Gastrocnemius medialis (tissue), 4 donors: ENCODE measurements at regions not wholly inside any gene's neighbourhood (a gene's known extent, or its start where the extent isn't known, plus 50 kb on each side); places are given as distances from the start of the nearest gene placed in this dataset.

Source experiments
- ATAC-seq, 2 donors: fragments of 150-250 bp; one replicate each; pipeline ENCODE4 v1.9.1; 2016
- DNase-seq, 2 donors: peaks; one replicate each; pipeline ENCODE4 v3.0.0-alpha.2; 2019
- H3K27ac ChIP-seq, 4 donors: fragments of 200-600 bp; sonication (generic); 1 replicate in 1 of 4; 2 replicates in 3 of 4; pipeline ENCODE4 v1.5.1; 2016 to 2018; ENCODE audit warnings: mild to moderate bottlenecking in 2 of 4, moderate library complexity in 1 of 4
- H3K27me3 ChIP-seq, 3 donors: fragments of 200-600 bp; sonication (generic) in 2 of 3; 1 replicate in 1 of 3; 2 replicates in 2 of 3; pipeline versions ENCODE4 v1.5.1 to v1.6.0; 2016 to 2019; ENCODE audit warnings: mild to moderate bottlenecking in 1 of 3, moderate library complexity in 1 of 3
- H3K36me3 ChIP-seq, 2 donors: fragments of 200-600 bp; sonication (generic) in 1 of 2; one replicate each; pipeline ENCODE4 v1.5.1; 2017 to 2018
- H3K4me1 ChIP-seq, 2 donors: fragments of 200-600 bp; sonication (generic) in 1 of 2; one replicate each; pipeline ENCODE4 v1.5.1; 2016 to 2017; ENCODE audit warnings: mild to moderate bottlenecking in 2 of 2
- H3K4me3 ChIP-seq, 4 donors: fragments of 200-600 bp; sonication (generic) in 3 of 4; 1 replicate in 1 of 4; 2 replicates in 3 of 4; pipeline ENCODE4 v1.5.1; 2016 to 2019; ENCODE audit warnings: mild to moderate bottlenecking in 2 of 4
- H3K9me3 ChIP-seq, 3 donors: fragments of 200-600 bp; sonication (generic) in 2 of 3; 1 replicate in 1 of 3; 2 replicates in 2 of 3; pipeline ENCODE4 v1.5.1; 2016 to 2019
- POLR2A ChIP-seq, 2 donors: fragments of 450-650 bp; IDR thresholded peaks; one replicate each; pipeline ENCODE4 v1.6.1; 2017; ENCODE audit warnings: antibody characterized with exemption in 2 of 2, mild to moderate bottlenecking in 2 of 2, moderate library complexity in 2 of 2
- in situ Hi-C, 4 donors: fragments of 200-750 bp; cut with MboI; loops; one replicate each; pipeline versions ENCODE4 v1.15.0 to v1.8.0; 2017; ENCODE audit warnings: low sequenced_read_pairs in 4 of 4
- intact Hi-C: fragments of 100-400 bp; cut with DNase I; formaldehyde crosslinking; loops from one replicate; pipeline ENCODE4 v1.15.1; 2023; ENCODE audit warnings: low total_unique reads
- TF ChIP-seq, protein P1 (sequence below), 5 experiments: fragments of 450-650 bp in 3 of 5; fragments of 200-600 bp in 2 of 5; sonication (generic) in 2 of 5; IDR thresholded peaks in 4 of 5; conservative IDR thresholded peaks in 1 of 5; 1 replicate in 4 of 5; 2 replicates in 1 of 5; pipeline ENCODE4 v1.5.1; 2016 to 2019; ENCODE audit warnings: antibody characterized with exemption in 5 of 5, mild to moderate bottlenecking in 3 of 5, moderate library complexity in 3 of 5

DNA sequence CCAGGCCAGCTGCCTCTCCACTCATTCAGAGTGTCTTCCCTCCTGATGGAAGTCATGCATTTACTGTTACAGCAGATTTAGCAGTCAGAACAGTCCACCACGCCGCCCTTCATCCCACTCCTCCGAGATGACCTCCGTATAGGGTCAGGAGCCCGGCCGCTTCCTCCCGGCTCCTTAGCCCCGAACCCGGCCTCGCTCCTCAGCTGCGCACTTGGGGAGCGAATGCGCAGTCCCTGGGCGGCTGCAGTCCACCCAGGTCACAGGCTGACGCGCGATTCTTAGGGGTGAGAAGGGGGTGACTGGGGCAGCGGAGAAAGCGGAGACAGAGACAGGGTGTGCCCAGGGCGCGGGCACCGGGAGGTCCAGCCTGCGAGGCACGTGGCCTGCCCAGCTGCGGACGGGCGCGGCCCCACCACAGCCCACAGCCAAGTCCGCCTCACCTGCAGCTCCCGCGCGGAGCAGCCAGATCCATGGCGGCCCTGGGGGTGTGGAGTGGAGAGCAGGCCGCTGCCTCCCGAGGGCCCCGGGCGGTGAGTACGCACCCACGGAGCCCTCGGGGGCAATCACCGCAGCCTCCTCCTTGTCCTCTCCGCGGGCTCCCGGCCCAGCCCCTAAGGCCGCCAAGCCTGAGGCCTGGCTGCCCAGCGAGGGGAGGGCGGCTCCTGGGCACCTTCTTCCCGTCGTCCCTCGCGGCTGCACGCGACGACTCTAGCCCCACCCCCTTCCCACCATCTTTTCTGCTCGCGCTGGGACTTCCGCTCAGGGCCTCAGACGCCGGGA lies 286.6 kb downstream of the BRD1 start:
- Histone ChIP-seq H3K4me3 (no peak overlapping the region), H3K27me3 (no peaks in the 10 kb centered on the region), H3K27ac (no peak overlapping the region), H3K36me3 (no peaks in the 10 kb centered on the region), H3K9me3 (no peaks in the 10 kb centered on the region), H3K4me1 (no peaks in the 10 kb centered on the region)
- intact Hi-C loops (no loop called here), in situ Hi-C loops (no loop called here)
- DNase-seq (no peak), ATAC-seq (no peak)
- TF ChIP-seq, protein P1, sequence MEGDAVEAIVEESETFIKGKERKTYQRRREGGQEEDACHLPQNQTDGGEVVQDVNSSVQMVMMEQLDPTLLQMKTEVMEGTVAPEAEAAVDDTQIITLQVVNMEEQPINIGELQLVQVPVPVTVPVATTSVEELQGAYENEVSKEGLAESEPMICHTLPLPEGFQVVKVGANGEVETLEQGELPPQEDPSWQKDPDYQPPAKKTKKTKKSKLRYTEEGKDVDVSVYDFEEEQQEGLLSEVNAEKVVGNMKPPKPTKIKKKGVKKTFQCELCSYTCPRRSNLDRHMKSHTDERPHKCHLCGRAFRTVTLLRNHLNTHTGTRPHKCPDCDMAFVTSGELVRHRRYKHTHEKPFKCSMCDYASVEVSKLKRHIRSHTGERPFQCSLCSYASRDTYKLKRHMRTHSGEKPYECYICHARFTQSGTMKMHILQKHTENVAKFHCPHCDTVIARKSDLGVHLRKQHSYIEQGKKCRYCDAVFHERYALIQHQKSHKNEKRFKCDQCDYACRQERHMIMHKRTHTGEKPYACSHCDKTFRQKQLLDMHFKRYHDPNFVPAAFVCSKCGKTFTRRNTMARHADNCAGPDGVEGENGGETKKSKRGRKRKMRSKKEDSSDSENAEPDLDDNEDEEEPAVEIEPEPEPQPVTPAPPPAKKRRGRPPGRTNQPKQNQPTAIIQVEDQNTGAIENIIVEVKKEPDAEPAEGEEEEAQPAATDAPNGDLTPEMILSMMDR (IDR thresholded peaks at IDR 0.05 in 4 of 5, conservative IDR thresholded peaks at IDR 0.05 in 1 of 5): no peak
- no peak for TF ChIP-seq POLR2A (IDR thresholded peaks at IDR 0.05)

DNA sequence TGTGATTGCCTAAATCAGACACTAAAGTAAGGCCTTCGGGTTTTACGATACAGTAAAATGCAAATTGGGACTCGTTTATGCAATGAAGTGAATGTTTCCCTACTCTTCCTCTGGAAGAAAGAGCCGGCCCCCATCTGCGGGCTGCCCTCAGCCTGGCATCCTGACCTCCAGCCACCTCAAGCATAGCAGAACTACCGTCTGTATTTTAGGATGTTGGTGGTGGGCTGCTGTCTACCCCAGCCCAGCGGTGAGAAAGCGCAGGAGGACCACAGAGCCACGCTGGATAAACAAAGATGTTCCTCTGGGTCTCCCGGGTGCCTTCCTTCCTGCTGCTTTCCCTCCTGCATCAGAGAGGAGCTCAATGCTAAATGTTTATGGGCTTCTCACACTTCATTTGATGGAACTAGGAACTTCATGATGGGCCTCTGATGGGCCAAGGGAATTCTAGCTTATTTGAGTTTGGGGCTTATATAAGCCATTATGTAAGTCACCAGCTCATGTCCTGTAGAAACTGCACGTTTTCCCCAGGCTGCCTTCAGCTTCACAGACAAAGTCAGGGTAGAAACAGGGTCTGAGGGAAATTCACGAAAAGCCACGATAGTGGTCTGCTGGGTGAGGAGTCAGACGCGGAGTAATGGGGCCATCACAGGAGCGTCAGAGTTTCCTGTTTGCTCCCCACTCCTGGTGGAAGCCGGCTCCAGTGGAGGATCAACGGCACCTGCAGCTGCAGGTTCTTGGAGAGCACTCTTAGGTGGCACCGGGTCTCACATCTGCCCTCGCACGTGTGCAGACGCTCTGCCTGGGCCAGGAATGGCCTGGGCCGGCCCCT lies 287.4 kb downstream of the BRD1 start:
- no peaks in the 10 kb centered on the region for H3K36me3 ChIP-seq
- no peaks in the 10 kb centered on the region for H3K9me3 ChIP-seq
- TF ChIP-seq, protein P1 (IDR thresholded peaks at IDR 0.05 in 4 of 5, conservative IDR thresholded peaks at IDR 0.05 in 1 of 5): no peak
- no peak for TF ChIP-seq POLR2A (IDR thresholded peaks at IDR 0.05)
- intact Hi-C loops (no loop called here), in situ Hi-C loops (no loop called here)
- H3K4me1 ChIP-seq: no peaks in the 10 kb centered on the region
- no peak for ATAC-seq
- H3K4me3 ChIP-seq: no peak overlapping the region
- DNase-seq: no peak
- H3K27me3 ChIP-seq: peaks cover 0 to 1% (median 0%) of the 10 kb centered on the region in 3 donors
- no peak overlapping the region for H3K27ac ChIP-seq

DNA sequence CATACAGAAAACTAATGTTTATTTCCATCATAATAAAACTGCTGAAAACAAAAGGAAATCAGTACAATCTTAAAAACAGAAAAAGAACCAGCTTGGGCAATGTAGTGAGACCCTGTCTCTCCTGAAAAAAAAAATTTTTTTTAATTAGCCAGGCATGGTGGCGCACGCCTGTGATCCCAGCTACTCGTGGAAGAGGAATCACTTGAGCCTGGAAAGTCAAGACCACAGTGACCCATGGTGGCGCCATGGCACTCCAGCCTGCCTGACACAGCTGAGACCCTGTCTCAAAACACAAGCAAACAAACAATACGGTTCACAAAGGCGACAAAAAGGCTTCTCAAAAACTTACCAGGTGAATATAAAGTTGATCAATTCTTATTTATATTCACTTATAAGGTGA lies 289.7 kb downstream of the BRD1 start:
- Histone ChIP-seq H3K4me3 (no peak overlapping the region), H3K36me3 (no peaks in the 10 kb centered on the region), H3K4me1 (no peaks in the 10 kb centered on the region), H3K9me3 (no peaks in the 10 kb centered on the region), H3K27me3 (peaks cover 0 to 4% (median 0%) of the 10 kb centered on the region in 3 donors), H3K27ac (no peak overlapping the region)
- DNase-seq (no peak), ATAC-seq (no peak)
- TF ChIP-seq, protein P1 (IDR thresholded peaks at IDR 0.05 in 4 of 5, conservative IDR thresholded peaks at IDR 0.05 in 1 of 5): no peak
- no peak for TF ChIP-seq POLR2A (IDR thresholded peaks at IDR 0.05)
- in situ Hi-C loops: no loop called here
- intact Hi-C loops: no loop called here

DNA sequence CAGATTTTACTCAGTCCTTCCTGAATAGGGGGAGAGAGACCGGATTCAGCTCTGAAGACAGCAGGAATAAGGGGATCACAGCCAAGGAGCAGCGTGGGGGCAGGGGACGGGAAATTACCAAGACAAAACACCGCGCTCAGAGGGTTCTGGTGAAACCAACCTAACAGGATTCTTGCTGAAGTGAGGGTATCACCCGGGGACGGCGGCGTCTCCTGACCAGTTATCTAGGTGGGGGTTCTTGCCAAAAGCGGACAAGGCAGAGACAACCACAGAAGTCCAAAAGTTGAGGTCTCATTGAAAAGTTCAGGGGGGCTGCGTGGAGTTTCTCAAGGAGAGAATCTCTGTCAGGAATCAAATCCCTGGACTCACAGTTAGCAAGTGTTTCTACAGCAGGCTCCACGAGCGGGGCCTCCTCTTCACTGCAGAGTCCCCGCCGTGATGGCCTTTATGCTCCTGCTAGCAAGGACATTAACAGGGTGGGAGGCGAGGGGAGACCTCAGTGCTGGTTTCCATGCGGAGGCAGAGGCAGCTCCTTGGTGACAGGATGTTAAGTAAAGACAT lies 291.0 kb downstream of the BRD1 start:
- in situ Hi-C loops: no loop called here
- TF ChIP-seq, protein P1 (IDR thresholded peaks at IDR 0.05 in 4 of 5, conservative IDR thresholded peaks at IDR 0.05 in 1 of 5): no peak
- TF ChIP-seq POLR2A (IDR thresholded peaks at IDR 0.05): no peak
- DNase-seq (no peak), ATAC-seq (no peak)
- Histone ChIP-seq H3K4me1 (no peaks in the 10 kb centered on the region), H3K4me3 (no peak overlapping the region), H3K36me3 (no peaks in the 10 kb centered on the region), H3K27me3 (peaks cover 0 to 4% (median 0%) of the 10 kb centered on the region in 3 donors), H3K27ac (no peak overlapping the region), H3K9me3 (no peaks in the 10 kb centered on the region)
- intact Hi-C loops: no loop called here
